ENCODE measurements at regions not wholly inside any gene's neighbourhood (a gene's known extent, or its start where the extent isn't known, plus 50 kb on each side); places are given as distances from the start of the nearest gene placed in this dataset.

DNA sequence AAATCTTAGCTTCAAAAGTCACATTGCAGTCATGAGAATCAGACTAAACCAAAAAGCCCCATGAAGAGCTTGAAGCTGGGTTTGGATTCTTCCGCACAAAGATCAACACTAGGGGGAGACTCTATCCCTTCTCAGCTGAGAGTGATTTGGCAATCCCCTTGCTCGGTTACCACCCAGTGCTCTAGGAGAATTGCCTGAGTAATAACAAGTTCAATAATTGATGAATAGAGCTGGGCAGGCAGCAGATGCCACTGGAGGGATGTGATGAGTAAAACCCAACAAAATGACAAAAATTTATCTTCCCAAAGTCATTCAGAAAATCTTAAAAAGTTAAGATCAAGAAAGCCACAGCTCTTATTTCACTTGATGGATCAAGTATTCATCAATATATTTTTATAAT lies 185.6 kb upstream of the ARID2 start:
- Histone ChIP-seq H3K79me1 (ENCODE audit: low read length) (no peaks in the 10 kb centered on the region), H2AK5ac (ENCODE audit: low read length) (no peak overlapping the region), H4K8ac (ENCODE audit: low read depth, low read length) (no peak overlapping the region), H3K9me3 (ENCODE audit: insufficient read depth, low read depth, low read length) (no peaks in the 10 kb centered on the region), H3K79me2 (ENCODE audit: control insufficient read depth, insufficient read depth, low read length, poor library complexity) (no peaks in the 10 kb centered on the region), H3K4me2 (ENCODE audit: low read length) (no peak overlapping the region), H4K91ac (ENCODE audit: low read depth, low read length) (no peak overlapping the region), H3K4me1 (ENCODE audit: control insufficient read depth in 1 of 2, insufficient read depth in 2 of 2, low read length in 2 of 2) (no peaks in the 10 kb centered on the region), H3K27ac (ENCODE audit: low read depth, low read length) (no peak overlapping the region), H3K36me3 (ENCODE audit: control insufficient read depth in 1 of 2, insufficient read depth in 2 of 2, low read length in 2 of 2) (no peaks in the 10 kb centered on the region), H3K4ac (ENCODE audit: low read depth, low read length) (no peak overlapping the region), H2BK12ac (ENCODE audit: low read length) (no peak overlapping the region), H2BK5ac (ENCODE audit: low read depth, low read length, poor library complexity) (no peak overlapping the region), H3K27me3 (ENCODE audit: insufficient read depth, low read length) (no peaks in the 10 kb centered on the region), H2AFZ (ENCODE audit: insufficient read depth, low read length, poor library complexity) (no peak overlapping the region), H2BK120ac (ENCODE audit: insufficient read depth, low read length, poor library complexity) (no peak overlapping the region), H3K18ac (ENCODE audit: low read length) (no peak overlapping the region), H3K4me3 (ENCODE audit: low read depth, low read length) (no peak overlapping the region), H3K23ac (ENCODE audit: low read length) (no peak overlapping the region), H3K14ac (ENCODE audit: low read length) (no peak overlapping the region), H3K9ac (ENCODE audit: low read length) (no peak overlapping the region), H4K12ac (ENCODE audit: low read depth, low read length) (no peak overlapping the region)
- no CpG with 5 or more reads among the region's 2 CpGs for WGBS (ENCODE audit: extremely low coverage, insufficient coverage, insufficient read length)
- peak; percentile 30 to 77 for DNase-seq

DNA sequence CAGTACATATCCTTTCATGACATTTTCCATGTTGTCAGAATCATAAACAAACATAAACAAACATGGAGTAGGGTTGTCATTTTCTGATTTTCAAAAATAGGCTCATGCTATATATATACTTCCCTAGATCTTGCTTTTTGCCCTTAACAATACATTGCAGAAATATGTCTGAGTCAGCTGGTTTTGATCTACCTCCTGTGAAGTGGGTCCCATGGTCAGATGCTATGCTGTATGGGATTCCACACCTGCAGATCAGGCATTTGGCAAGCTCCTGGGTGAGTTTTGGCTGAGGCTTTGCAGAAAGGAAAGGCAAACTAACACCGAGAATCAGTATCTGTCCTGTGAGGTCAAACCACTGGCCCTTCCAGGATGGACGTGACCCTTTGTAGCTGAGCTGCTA lies 183.0 kb upstream of the ARID2 start:
- no peaks in the 10 kb centered on the region for H3K4me1 ChIP-seq (ENCODE audit: control insufficient read depth in 1 of 2, insufficient read depth in 2 of 2, low read length in 2 of 2)
- H3K9me3 ChIP-seq (ENCODE audit: insufficient read depth, low read depth, low read length), result no peaks in the 10 kb centered on the region
- no peak overlapping the region for H3K14ac ChIP-seq (ENCODE audit: low read length)
- no peak overlapping the region for H2AK5ac ChIP-seq (ENCODE audit: low read length)
- no peak overlapping the region for H3K4me2 ChIP-seq (ENCODE audit: low read length)
- no peak overlapping the region for H3K4me3 ChIP-seq (ENCODE audit: low read depth, low read length)
- no peak overlapping the region for H2AFZ ChIP-seq (ENCODE audit: insufficient read depth, low read length, poor library complexity)
- no peak overlapping the region for H3K27ac ChIP-seq (ENCODE audit: low read depth, low read length)
- no peaks in the 10 kb centered on the region for H3K27me3 ChIP-seq (ENCODE audit: insufficient read depth, low read length)
- H4K8ac ChIP-seq (ENCODE audit: low read depth, low read length), result no peak overlapping the region
- H3K23ac ChIP-seq (ENCODE audit: low read length), result no peak overlapping the region
- no peak overlapping the region for H2BK5ac ChIP-seq (ENCODE audit: low read depth, low read length, poor library complexity)
- no peaks in the 10 kb centered on the region for H3K36me3 ChIP-seq (ENCODE audit: control insufficient read depth in 1 of 2, insufficient read depth in 2 of 2, low read length in 2 of 2)
- no peak for DNase-seq
- no peak overlapping the region for H2BK12ac ChIP-seq (ENCODE audit: low read length)
- no CpG with 5 or more reads among the region's 2 CpGs for WGBS (ENCODE audit: extremely low coverage, insufficient coverage, insufficient read length)
- H4K12ac ChIP-seq (ENCODE audit: low read depth, low read length), result peak overlapping the region; percentile 56
- H3K79me1 ChIP-seq (ENCODE audit: low read length), result no peaks in the 10 kb centered on the region
- no peaks in the 10 kb centered on the region for H3K79me2 ChIP-seq (ENCODE audit: control insufficient read depth, insufficient read depth, low read length, poor library complexity)
- no peak overlapping the region for H3K4ac ChIP-seq (ENCODE audit: low read depth, low read length)
- H3K9ac ChIP-seq (ENCODE audit: low read length), result no peak overlapping the region
- no peak overlapping the region for H4K91ac ChIP-seq (ENCODE audit: low read depth, low read length)
- H2BK120ac ChIP-seq (ENCODE audit: insufficient read depth, low read length, poor library complexity), result no peak overlapping the region
- H3K18ac ChIP-seq (ENCODE audit: low read length), result no peak overlapping the region

DNA sequence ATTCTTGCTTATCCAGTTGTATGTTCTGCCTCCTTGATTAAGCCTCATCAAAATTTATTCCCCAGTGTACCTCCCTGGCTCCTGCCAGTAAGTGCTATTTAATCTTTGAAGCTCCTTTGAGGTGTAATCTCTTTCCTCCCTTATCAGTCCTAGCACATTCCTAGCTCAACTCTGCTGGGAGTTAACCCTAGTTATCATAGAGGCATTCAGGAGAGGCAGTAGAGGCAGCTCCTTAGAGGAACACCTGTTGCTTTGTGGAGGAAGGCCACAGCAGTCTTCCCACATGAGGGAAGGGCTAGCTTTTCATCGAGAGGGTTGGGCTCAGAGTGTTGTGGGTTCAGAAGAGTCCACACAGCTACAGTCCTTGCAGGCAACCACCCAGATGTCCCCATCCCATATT lies 182.4 kb upstream of the ARID2 start:
- no peak for DNase-seq
- H3K18ac ChIP-seq (ENCODE audit: low read length), result no peak overlapping the region
- H2BK120ac ChIP-seq (ENCODE audit: insufficient read depth, low read length, poor library complexity), result no peak overlapping the region
- no peak overlapping the region for H3K23ac ChIP-seq (ENCODE audit: low read length)
- no peak overlapping the region for H2BK5ac ChIP-seq (ENCODE audit: low read depth, low read length, poor library complexity)
- no peaks in the 10 kb centered on the region for H3K36me3 ChIP-seq (ENCODE audit: control insufficient read depth in 1 of 2, insufficient read depth in 2 of 2, low read length in 2 of 2)
- H3K4me3 ChIP-seq (ENCODE audit: low read depth, low read length), result no peak overlapping the region
- no peak overlapping the region for H2AK5ac ChIP-seq (ENCODE audit: low read length)
- H3K4ac ChIP-seq (ENCODE audit: low read depth, low read length), result no peak overlapping the region
- no peak overlapping the region for H3K14ac ChIP-seq (ENCODE audit: low read length)
- H3K79me1 ChIP-seq (ENCODE audit: low read length), result no peaks in the 10 kb centered on the region
- no peaks in the 10 kb centered on the region for H3K4me1 ChIP-seq (ENCODE audit: control insufficient read depth in 1 of 2, insufficient read depth in 2 of 2, low read length in 2 of 2)
- no peak overlapping the region for H3K27ac ChIP-seq (ENCODE audit: low read depth, low read length)
- no CpG with 5 or more reads among the region's 1 CpG for whole genome bisulfite sequencing (ENCODE audit: extremely low coverage, insufficient coverage, insufficient read length)
- H2AFZ ChIP-seq (ENCODE audit: insufficient read depth, low read length, poor library complexity), result no peak overlapping the region
- no peak overlapping the region for H4K91ac ChIP-seq (ENCODE audit: low read depth, low read length)
- no peaks in the 10 kb centered on the region for H3K9me3 ChIP-seq (ENCODE audit: insufficient read depth, low read depth, low read length)
- H3K79me2 ChIP-seq (ENCODE audit: control insufficient read depth, insufficient read depth, low read length, poor library complexity), result no peaks in the 10 kb centered on the region
- no peak overlapping the region for H3K9ac ChIP-seq (ENCODE audit: low read length)
- H3K4me2 ChIP-seq (ENCODE audit: low read length), result no peak overlapping the region
- H3K27me3 ChIP-seq (ENCODE audit: insufficient read depth, low read length), result no peaks in the 10 kb centered on the region
- H2BK12ac ChIP-seq (ENCODE audit: low read length), result no peak overlapping the region
- H4K8ac ChIP-seq (ENCODE audit: low read depth, low read length), result no peak overlapping the region
- no peak overlapping the region for H4K12ac ChIP-seq (ENCODE audit: low read depth, low read length)

DNA sequence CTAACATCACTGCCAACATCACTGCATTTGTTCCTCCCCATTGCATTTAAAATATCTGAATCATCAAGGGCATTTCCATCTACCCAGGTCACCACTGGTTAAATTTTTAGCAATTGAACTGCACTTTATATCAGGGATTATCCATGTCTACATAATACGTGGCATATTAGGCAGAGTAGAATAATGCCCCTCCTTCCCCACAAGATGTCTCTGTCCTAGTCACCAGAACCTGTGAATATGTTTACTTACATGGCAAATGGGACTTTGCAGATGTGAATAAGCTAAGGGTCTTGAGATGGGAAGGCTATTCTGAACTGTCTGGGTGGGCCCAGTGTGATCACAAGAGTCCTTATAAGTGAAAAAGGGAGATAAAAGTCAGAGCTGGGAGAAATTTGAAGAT lies 181.7 kb upstream of the ARID2 start:
- Histone ChIP-seq H3K14ac (ENCODE audit: low read length) (no peak overlapping the region), H4K8ac (ENCODE audit: low read depth, low read length) (no peak overlapping the region), H2BK12ac (ENCODE audit: low read length) (no peak overlapping the region), H2BK5ac (ENCODE audit: low read depth, low read length, poor library complexity) (no peak overlapping the region), H3K4ac (ENCODE audit: low read depth, low read length) (no peak overlapping the region), H4K12ac (ENCODE audit: low read depth, low read length) (no peak overlapping the region), H3K18ac (ENCODE audit: low read length) (no peak overlapping the region), H3K36me3 (ENCODE audit: control insufficient read depth in 1 of 2, insufficient read depth in 2 of 2, low read length in 2 of 2) (no peaks in the 10 kb centered on the region), H3K27me3 (ENCODE audit: insufficient read depth, low read length) (no peaks in the 10 kb centered on the region), H2AFZ (ENCODE audit: insufficient read depth, low read length, poor library complexity) (no peak overlapping the region), H3K9me3 (ENCODE audit: insufficient read depth, low read depth, low read length) (no peaks in the 10 kb centered on the region), H3K79me2 (ENCODE audit: control insufficient read depth, insufficient read depth, low read length, poor library complexity) (no peaks in the 10 kb centered on the region), H2AK5ac (ENCODE audit: low read length) (no peak overlapping the region), H3K4me2 (ENCODE audit: low read length) (no peak overlapping the region), H3K27ac (ENCODE audit: low read depth, low read length) (no peak overlapping the region), H3K9ac (ENCODE audit: low read length) (no peak overlapping the region), H3K4me3 (ENCODE audit: low read depth, low read length) (no peak overlapping the region), H3K79me1 (ENCODE audit: low read length) (no peaks in the 10 kb centered on the region), H3K23ac (ENCODE audit: low read length) (no peak overlapping the region), H2BK120ac (ENCODE audit: insufficient read depth, low read length, poor library complexity) (no peak overlapping the region), H3K4me1 (ENCODE audit: control insufficient read depth in 1 of 2, insufficient read depth in 2 of 2, low read length in 2 of 2) (no peaks in the 10 kb centered on the region), H4K91ac (ENCODE audit: low read depth, low read length) (no peak overlapping the region)
- no peak for DNase-seq
- WGBS (ENCODE audit: extremely low coverage, insufficient coverage, insufficient read length), result no CpG with 5 or more reads among the region's 1 CpG
